SU-DHL-6 (cell line): ENCODE measurements at regions not wholly inside any gene's neighbourhood (a gene's known extent, or its start where the extent isn't known, plus 50 kb on each side); places are given as distances from the start of the nearest gene placed in this dataset.

Experiments used
- H2AFZ ChIP-seq: fragments of 200-600 bp; sonication (generic); 2 replicates; pipeline ENCODE4 v1.6.1; 2014; ENCODE audit warnings: low read depth, mild to moderate bottlenecking, moderate library complexity, mixed read lengths, antibody characterized with exemption, low read length; ENCODE audit not compliant: severe bottlenecking
- H3F3A ChIP-seq: fragments of 200-600 bp; shearing (Covaris generic); 2 replicates; pipeline ENCODE4 v1.6.0; 2016; ENCODE audit warnings: antibody characterized with exemption, mild to moderate bottlenecking; ENCODE audit not compliant: insufficient read depth
- H3K27ac ChIP-seq: fragments of 200-600 bp; sonication (generic); 2 replicates; pipeline ENCODE4 v1.5.1; 2016; ENCODE audit warnings: low read depth, mild to moderate bottlenecking, low read length, moderate library complexity, mixed read lengths
- H3K27me3 ChIP-seq: fragments of 200-600 bp; sonication (generic), shearing (Covaris generic); 2 replicates; pipeline ENCODE4 v1.6.0; 2014; ENCODE audit warnings: mild to moderate bottlenecking, low read length
- H3K36me3 ChIP-seq: fragments of 200-600 bp; sonication (generic); 2 replicates; pipeline ENCODE4 v1.6.1; 2014; ENCODE audit warnings: mild to moderate bottlenecking, low read length, mixed read lengths
- H3K4me2 ChIP-seq: fragments of 300-600, 200-600 bp; shearing (Covaris generic), sonication (generic); 2 replicates; pipeline ENCODE4 v1.6.0; 2014; ENCODE audit warnings: low read length, low read depth, mild to moderate bottlenecking; ENCODE audit not compliant: poor library complexity, severe bottlenecking
- H3K4me3 ChIP-seq: fragments of 200-600 bp; sonication (generic); 2 replicates; pipeline ENCODE4 v1.5.1; 2014; ENCODE audit warnings: antibody characterized with exemption, low read length, mild to moderate bottlenecking, mixed read lengths; ENCODE audit not compliant: insufficient read depth, poor library complexity, severe bottlenecking
- H3K79me2 ChIP-seq: fragments of 200-600 bp; sonication (generic); 2 replicates; pipeline ENCODE4 v1.6.1; 2014; ENCODE audit warnings: mild to moderate bottlenecking, low read length, moderate library complexity; ENCODE audit not compliant: insufficient read depth
- H3K9ac ChIP-seq: fragments of 200-600 bp; sonication (generic); 2 replicates; pipeline ENCODE4 v1.7.0; 2014; ENCODE audit warnings: mild to moderate bottlenecking, low read length
- H3K9me2 ChIP-seq: fragments of 200-600 bp; sonication (generic); replicated peaks from 2 replicates; pipeline ENCODE4 v1.6.1; 2014; ENCODE audit warnings: low read length; ENCODE audit not compliant: insufficient read depth
- H3K9me3 ChIP-seq: fragments of 200-600 bp; sonication (generic); 2 replicates; pipeline ENCODE4 v1.6.1; 2014; ENCODE audit warnings: low read length, mixed read lengths; ENCODE audit not compliant: insufficient read depth
- H4K20me1 ChIP-seq: fragments of 200-600 bp; sonication (generic); 2 replicates; pipeline ENCODE4 v1.6.1; 2014; ENCODE audit warnings: low read depth, mild to moderate bottlenecking, antibody characterized with exemption, low read length, moderate library complexity, mixed read lengths
- CTCF ChIP-seq: fragments of 200-600 bp; sonication (generic); IDR thresholded peaks from one replicate; pipeline ENCODE4 v1.5.1; 2017; ENCODE audit warnings: antibody characterized with exemption, mild to moderate bottlenecking, low read length, moderate library complexity; ENCODE audit not compliant: insufficient read depth, poor library complexity, severe bottlenecking
- EZH2phosphoT487 ChIP-seq: fragments of 200-600 bp; sonication (generic), shearing (Covaris generic); conservative IDR thresholded peaks from 2 replicates; pipeline ENCODE4 v1.6.1; 2018; ENCODE audit warnings: mild to moderate bottlenecking, antibody characterized with exemption, low read length, moderate library complexity, mixed read lengths

GRCh38 chr20:52515877-52516276 lies 324.3 kb upstream of the ZFP64 start:
- Histone ChIP-seq H3F3A (no peaks in the 10 kb centered on the region), H3K36me3 (no peaks in the 10 kb centered on the region), H3K79me2 (no peaks in the 10 kb centered on the region), H3K9me2 (no peaks in the 10 kb centered on the region), H3K9ac (no peak overlapping the region), H4K20me1 (no peaks in the 10 kb centered on the region), H3K4me3 (no peak overlapping the region), H2AFZ (no peak overlapping the region), H3K27ac (no peak overlapping the region), H3K4me2 (no peak overlapping the region), H3K9me3 (no peaks in the 10 kb centered on the region), H3K27me3 (no peaks in the 10 kb centered on the region)
- TF ChIP-seq EZH2phosphoT487: no peak
- TF ChIP-seq CTCF: no peak

- H3K9ac ChIP-seq: no peak overlapping the region
- no peaks in the 10 kb centered on the region for H3K79me2 ChIP-seq
- no peak for TF ChIP-seq CTCF
- TF ChIP-seq EZH2phosphoT487: no peak
- no peaks in the 10 kb centered on the region for H3K27me3 ChIP-seq
- H2AFZ ChIP-seq: no peak overlapping the region
- H4K20me1 ChIP-seq: no peaks in the 10 kb centered on the region
- no peak overlapping the region for H3K4me2 ChIP-seq
- no peaks in the 10 kb centered on the region for H3K36me3 ChIP-seq
- H3K27ac ChIP-seq: no peak overlapping the region
- H3K4me3 ChIP-seq: no peak overlapping the region
- H3K9me3 ChIP-seq: no peaks in the 10 kb centered on the region
- no peaks in the 10 kb centered on the region for H3K9me2 ChIP-seq
- H3F3A ChIP-seq: no peaks in the 10 kb centered on the region
Observed at GRCh38 chr20:52500157-52500556, 308.6 kb upstream of the ZFP64 start.

GRCh38 chr20:52497731-52498130 lies 306.2 kb upstream of the ZFP64 start:
- no peaks in the 10 kb centered on the region for H3K79me2 ChIP-seq
- no peaks in the 10 kb centered on the region for H3K36me3 ChIP-seq
- no peaks in the 10 kb centered on the region for H4K20me1 ChIP-seq
- no peak overlapping the region for H3K4me3 ChIP-seq
- no peaks in the 10 kb centered on the region for H3F3A ChIP-seq
- H3K4me2 ChIP-seq: no peak overlapping the region
- no peaks in the 10 kb centered on the region for H3K9me3 ChIP-seq
- no peak overlapping the region for H2AFZ ChIP-seq
- H3K9me2 ChIP-seq: no peaks in the 10 kb centered on the region
- no peak overlapping the region for H3K9ac ChIP-seq
- no peak overlapping the region for H3K27ac ChIP-seq
- TF ChIP-seq EZH2phosphoT487: no peak
- no peaks in the 10 kb centered on the region for H3K27me3 ChIP-seq

- H3K9ac ChIP-seq: no peak overlapping the region
Observed at GRCh38 chr20:52496191-52496590, 304.6 kb upstream of the ZFP64 start.

More at GRCh38 chr20:52496191-52496590, 304.6 kb upstream of the ZFP64 start:
- Histone ChIP-seq H3K79me2 (no peaks in the 10 kb centered on the region), H3K4me2 (no peak overlapping the region), H3K27me3 (no peaks in the 10 kb centered on the region), H3F3A (no peaks in the 10 kb centered on the region), H3K9me2 (no peaks in the 10 kb centered on the region), H3K4me3 (no peak overlapping the region), H3K9me3 (no peaks in the 10 kb centered on the region), H4K20me1 (no peaks in the 10 kb centered on the region), H3K27ac (no peak overlapping the region), H2AFZ (no peak overlapping the region), H3K36me3 (no peaks in the 10 kb centered on the region)
- TF ChIP-seq CTCF (no peak), EZH2phosphoT487 (no peak)
